ENCODE measurements at regions not wholly inside any gene's neighbourhood (a gene's known extent, or its start where the extent isn't known, plus 50 kb on each side); places are given as distances from the start of the nearest gene placed in this dataset.

DNA sequence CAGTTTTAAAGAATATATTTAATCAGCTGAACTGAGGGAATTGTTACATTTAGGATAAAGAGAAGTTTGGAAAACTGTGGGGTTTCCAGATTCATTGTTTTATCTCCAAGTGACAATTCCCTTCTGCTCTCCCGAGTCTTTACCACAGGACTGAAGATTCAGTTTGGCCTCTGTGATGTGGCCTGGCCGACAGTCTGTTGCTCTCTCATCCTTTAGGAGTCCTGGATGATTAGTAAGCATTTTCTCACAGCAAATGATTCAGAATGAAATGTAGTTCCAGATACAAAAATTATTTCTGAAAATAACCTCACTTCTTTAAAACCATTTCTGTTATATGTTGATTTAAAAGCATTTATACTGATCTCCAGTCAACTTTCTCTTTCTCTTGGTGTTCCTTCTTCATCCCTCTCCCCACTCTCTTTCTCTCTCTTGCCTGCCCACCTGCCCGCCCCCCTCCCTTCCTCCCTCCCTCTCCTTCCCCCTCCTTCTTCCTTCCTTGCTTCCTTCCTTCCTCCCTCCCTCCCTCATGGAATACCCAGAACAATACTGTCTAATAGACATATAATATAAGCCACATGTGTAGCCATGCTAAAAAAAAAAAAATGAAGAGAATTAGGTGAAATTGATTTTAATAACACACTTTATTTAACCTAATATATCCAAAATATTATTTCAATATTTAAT, 254.9 kb downstream of the PRL start:
- DNase-seq = no peak

DNA sequence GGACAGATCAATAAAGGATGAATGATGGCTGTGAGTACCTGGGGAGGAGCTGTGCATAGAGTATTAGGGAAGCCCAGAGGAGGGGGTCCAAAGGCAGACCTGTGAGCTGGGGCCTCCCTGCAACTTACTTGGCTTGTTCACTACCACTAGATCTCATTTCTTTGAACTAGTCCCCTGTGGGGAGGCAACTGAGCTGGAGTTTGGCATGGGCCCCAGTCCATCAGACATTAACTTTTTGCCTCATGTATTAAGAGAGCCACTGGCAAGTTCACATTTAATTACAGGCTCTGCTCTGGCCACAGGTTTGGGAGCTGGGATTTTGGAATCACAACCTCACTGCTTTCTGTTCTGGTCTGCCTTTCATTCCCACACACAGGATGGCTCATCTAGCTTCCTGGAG, 254.1 kb downstream of the PRL start:
- DNase-seq = no peak

DNA sequence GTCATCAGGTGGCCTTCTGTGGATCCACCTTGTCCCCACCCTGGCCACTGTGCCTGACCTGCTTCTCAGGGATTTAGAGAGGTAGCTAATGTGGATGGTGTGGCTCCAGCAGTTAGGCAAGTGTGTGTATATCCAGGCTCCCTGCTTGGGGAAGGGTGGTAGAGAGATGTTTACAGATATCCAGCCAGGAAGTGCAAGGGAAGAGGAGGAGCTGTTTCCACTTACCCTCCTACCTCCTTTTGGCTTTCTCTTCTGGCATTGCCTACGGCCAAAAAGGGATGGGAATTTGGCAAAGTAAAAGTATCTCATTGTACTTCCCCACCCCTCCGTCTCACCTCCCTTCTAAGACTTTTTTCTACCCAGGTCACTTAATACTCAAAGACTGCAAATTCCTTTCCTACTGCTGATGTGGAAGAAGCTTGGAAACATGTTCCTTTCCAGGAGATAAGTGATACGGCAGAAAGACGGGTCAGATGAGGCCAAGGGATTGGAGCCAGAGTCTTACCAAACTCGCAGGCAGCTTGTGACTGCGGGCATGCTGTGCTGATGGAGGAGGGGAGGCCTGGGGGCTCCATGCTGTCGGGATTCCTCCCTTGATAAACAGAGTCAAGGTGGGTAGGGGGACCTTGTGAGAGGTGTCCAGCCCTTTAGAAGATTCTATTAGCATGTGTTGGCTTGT, 253.4 kb downstream of the PRL start:
- DNase-seq = no peak

DNA sequence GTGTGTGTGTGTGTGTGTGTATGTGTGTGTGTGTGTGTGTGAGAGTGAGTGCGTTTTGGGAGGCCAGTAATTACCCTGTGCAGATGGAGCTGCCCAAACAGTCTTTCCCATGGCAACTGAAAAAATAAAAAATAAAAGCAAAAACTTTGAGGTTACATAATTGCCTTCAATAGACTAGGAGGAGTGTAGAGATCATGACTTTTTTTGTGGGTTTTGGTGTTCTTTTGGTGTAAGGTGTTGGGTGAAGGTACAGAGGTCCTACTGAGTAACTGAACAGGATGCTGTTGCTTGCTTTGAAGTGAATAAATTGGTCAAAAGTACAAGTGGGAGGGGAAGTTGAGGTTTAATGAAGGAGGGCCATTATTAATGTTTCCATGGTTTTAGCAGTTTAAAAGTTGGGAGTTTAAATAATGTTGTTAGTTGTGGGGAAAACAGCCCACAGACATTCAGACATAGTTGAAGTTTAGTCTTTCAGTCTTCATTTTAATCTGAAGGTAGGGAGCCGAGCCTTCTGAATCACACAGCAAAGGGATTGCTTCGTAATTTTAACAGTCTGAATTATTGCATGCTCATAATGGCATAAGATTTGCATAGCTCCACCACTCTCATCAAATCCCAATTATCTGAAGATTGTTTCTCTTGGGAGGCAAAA, 251.4 kb downstream of the PRL start:
- no peak for DNase-seq

DNA sequence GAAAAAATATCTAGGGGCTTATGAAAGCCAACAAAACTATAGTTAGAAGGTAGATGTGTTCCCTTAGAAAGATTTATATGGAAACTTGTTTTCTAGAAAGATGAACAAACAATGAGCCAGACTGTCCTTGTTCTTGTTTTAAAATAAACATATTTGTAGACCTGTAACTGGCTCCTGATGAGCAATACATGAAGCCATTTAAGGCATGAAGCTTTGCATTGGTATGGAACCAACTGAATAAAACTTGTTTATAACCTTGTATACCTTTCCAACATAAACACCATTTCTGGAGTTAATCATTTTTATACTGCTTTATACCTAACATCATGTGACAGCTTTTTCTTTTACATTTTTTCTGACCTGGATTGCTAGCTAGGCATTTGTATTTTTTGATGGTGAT, 247.8 kb downstream of the PRL start:
- no peak for DNase-seq

DNA sequence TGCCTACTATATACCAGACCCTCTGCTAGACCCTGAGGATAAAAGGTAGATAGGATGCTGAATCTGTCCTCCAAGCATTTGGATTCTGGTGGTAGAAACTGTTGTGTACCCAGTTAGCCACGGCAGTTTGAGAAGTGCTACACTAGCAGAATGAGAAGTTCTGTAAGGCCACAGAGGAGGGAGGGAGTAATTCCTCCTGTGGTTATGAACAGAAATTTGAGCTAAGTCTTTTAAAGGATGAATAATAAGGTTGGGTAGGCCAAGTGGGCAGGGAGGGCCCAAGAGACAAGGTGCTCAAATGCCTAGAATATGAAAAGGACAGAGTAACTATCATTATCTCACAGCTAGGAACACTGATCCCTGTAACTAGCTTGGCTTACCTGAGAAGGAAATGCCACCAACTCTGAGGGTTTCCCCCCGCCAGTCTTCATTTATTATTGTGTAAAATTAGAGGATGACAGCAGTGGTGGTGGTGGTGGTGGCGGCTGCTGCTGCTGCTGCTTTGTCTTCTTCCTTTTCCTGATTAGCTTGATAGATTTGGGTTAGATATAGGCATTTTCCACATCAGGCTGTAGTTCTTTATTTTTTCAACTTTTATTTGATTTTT, 243.3 kb downstream of the PRL start:
- DNase-seq = no peak

DNA sequence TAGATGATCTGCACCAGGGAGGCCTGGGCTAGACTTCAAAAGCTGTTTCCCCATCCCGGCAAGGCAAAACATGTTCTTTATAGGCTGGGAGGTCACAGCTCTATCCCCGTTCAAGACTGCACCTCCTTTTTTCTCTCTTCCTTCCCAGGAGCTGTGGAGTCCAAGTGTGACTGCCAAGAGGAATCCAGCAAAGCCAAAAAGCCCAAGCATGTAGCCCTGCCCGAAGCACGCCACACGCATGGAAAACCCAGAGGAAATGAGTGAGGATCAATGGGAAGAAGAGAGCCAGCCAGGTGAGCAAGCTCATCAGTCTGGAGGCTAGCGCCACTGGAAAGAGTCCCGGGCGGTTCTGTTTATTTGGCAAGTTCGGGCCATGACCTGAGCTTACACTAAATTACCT, 240.4 kb downstream of the PRL start:
- no peak for DNase-seq

DNA sequence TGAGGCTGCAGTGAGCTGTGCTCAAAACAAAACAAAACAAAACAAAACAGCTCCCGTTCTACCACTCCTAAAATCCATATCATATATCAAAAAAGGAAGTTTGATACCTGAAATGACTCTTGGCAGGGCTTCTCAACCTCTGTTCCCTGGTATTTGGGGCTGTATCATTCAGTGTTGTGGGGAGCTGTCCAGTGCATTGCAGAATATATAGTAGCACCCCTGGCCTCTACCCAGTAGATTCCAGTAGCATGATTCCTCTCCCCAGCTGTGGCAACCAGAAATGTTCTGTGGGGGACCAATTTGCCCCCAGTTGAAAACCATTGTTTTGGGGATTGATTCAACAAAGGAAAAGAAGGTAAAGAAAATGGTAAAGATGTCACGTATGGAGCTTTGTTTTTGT, 238.9 kb downstream of the PRL start:
- no peak for DNase-seq

DNA sequence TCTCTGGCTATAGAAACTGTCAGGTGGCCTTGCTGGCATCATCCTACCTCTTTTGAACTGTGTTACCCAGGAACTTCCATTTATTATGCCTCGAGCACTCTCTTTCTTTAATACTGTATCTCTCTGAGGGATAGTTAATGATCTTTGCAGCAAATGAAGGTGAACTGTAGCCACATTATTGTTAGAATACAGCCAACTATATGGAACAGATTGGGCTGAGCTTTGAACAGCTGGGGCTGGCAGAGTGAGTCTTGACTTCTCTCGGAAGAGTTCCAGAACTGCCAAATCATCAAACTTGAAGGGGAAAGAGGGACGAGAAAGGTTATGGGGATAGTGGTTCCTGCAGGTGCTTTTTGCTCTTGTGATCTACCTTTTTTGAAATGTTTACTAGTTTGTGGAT, 237.7 kb downstream of the PRL start:
- DNase-seq = no peak

DNA sequence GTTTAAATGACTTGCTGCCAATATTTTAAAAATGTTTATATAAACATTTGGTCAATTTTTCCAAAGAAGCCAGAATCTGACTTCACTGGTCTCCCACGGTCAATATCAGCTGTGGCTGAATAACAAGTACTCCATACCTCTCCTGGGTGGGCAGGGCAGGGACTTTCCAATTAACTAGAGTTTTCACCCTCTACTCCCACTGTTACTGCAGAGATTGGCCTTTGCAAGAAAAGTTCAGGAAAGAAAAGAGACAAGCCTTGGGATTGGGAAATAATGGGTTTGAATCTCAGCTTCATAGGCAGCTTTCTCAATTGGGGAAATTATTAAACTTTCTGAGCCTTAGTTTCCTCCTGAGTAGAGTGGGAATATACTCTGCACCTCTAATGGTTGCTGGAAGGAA, 236.9 kb downstream of the PRL start:
- DNase-seq = no peak

DNA sequence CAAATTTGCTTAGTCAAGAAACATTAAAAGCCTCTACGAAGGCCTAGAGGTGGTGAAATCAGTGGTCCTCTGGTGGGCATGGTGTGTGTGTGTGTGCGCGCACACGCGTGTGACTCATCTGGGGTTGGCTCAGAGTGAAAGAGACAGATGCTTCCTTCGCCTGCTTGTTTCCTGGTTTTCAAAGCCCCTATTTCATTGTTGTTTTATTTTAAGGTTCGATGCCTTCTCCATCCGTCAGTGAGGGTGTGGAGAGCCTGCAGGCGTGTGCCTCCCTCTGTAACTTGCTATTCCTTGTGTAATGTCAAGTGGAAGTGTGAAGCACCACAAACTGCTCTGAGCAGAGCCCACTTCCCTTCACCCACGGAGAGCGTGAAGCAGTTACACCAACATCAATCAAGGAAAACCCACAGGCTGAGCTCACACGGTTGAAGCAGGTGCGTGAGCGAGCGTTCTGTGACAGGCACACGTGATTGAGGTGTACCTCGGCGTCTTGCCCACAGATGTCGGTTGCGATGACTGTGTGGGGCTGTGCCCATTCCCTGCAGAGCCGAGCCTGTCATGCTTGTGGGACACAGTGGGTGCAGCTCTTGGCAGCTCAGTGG, 233.9 kb downstream of the PRL start:
- DNase-seq = peak; percentile 1 to 21

DNA sequence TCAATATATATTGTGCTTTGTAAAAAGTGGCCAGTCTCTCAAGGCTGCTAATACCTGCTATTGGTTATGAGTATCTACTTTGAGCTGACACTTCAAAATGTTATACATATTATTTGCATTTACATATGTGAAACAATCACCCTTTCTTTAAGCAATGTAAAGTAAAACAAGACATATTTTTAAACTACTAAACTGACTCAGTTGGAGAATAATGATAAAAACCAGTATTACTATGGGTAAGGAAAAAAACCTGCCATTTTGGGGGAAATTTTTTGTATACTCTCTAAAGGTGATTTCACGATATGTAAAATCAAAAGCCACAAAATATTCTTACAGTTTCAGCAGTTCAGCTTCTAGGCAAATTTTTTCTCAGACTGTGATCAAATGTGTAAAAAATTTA, 232.3 kb downstream of the PRL start:
- no peak for DNase-seq

DNA sequence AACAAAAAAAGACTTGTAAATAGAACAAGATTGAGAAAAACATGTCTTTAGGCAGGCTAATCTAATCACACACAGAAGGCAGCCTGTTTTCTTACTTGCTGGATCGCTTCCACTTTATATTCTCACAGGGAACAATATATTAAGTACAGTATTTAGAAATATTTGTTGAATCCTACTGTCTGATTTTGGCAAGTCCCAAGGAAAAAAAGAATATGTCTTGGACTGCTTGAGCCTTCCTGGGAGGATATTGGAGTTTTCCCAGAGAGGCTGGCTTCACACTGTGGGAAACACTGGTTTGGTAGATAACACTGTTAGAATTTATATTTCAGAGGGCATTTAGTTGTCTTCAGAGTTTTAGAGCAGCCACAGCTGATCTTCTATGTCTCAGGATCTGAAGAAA, 229.7 kb downstream of the PRL start:
- DNase-seq = no peak

DNA sequence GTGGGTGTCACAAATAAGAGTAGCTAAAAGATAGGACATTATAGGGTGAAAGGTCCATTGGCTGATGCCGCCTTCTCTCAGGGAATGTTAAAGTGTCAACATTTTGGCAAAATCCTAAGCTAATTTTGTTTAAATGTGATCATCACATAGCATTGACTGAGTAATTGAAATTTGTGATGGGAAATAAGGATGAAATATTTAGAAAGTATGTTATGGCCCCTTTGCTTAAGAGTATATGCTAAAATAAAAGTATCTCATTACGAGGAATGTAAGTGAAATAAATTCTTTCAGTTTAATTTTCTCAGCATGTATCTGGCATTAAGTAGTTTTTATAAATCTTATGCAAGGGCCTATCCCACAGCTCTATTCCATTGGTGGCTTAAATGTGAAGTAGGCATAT, 229.2 kb downstream of the PRL start:
- DNase-seq = no peak

DNA sequence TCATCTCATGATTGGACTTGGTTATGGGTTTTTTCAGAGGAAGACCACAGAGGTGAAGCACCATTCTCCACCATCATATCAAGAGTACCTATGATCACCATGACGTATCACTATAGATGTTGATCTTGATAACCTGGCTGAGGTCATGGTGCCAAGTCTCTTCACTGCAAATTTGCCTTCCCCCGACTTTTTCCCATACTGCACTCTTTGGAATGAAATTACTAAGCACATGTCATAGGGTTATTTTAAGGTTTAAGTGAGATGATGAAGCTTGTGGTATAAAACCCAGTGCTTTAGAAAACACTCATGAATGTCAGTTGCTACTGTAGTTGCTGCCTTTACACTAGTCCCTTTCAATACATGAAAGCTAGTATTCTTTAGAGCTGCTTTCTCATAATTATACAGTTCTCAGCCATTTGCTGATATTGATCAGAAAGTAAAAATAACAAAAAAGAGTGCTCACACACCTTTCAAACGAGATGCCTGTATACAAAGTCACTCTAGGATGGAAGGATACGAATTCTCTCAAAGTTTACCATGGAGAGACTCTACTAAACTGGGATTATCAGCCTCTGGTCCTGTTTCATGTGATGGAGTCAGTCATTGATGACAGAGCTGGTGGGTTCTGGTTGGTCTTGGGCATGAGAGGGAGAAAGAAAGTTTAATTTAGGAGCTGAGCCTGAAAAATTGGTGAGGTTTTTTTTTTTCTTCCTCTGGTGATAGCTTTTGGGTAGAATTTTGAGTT, 228.1 kb downstream of the PRL start:
- no peak for DNase-seq

DNA sequence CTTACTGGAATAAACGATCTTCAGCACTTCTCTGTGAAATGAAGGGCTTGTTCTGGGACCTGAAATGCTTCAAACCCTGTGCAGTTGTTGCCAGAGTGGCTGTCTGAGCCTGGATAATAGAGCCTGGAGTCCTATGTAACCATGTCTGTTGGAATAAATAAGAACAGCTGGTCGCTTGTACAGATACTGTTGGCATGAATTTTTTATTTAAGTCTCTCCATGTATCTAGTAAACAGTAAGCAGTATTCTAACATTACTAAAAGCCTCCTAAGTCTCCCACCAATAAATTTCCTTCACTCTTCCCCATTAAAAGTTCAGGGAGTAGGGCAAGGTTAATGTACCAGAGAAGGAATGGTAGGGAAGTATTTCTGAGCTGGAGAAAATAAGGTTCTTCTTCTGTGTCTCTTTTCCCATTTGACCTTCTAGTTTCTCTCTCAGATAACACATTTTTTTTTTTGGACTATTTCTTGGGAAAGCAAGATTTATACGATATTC, 227.5 kb downstream of the PRL start:
- no peak for DNase-seq

DNA sequence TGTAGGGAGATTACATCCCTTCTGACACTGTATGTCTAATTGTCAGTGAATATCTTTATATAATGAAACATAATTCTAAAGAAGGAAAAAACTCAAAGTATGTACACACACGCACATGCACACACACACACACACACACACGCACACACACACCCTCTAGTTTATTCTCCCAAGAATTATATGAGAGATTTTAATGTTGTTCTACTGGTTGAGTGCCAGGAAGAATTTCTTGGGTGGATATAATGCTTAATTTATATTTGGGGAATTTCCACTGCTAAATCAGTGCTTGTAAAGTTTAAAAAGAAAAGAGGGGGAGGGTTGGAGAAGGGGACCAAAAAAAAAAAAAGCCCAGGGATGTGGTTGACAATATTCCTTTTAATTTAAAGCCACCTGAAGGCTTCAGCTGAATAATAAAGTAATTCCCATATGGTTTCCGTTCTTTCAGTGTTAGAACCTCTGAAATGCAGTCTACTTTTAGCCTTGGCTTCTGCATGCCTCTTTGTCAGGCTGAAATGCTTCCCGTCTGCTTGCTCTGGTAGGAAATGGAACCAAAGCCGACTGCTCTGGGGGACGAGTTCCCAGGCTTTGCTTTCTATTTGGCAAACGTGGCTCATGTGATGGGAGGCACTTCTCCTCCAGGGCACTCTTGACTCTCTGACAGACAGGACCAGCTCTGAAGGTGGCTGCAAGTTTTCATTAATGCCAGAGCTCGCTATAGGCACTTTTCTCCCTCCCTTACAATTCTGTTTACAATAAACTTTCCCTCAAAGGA, 225.4 kb downstream of the PRL start:
- DNase-seq = no peak

DNA sequence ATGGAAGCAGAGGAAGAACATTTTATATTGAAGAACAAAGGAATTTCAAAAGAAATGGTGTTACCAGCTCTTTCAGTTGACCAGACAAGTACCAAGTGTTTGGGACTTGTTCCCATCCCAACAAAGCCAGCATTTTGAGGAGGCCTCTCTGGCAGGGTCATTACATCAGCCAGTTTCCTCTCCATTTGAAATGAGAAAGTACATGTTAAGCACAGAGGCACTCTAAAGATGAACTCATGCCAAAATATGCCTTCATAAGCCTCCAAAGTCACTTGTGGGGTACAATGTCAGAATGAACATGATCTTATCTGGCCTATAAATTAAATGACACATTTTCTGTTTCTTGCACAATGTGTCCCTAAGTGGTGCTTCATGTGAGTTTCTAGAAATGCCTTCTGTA, 223.9 kb downstream of the PRL start:
- no peak for DNase-seq

DNA sequence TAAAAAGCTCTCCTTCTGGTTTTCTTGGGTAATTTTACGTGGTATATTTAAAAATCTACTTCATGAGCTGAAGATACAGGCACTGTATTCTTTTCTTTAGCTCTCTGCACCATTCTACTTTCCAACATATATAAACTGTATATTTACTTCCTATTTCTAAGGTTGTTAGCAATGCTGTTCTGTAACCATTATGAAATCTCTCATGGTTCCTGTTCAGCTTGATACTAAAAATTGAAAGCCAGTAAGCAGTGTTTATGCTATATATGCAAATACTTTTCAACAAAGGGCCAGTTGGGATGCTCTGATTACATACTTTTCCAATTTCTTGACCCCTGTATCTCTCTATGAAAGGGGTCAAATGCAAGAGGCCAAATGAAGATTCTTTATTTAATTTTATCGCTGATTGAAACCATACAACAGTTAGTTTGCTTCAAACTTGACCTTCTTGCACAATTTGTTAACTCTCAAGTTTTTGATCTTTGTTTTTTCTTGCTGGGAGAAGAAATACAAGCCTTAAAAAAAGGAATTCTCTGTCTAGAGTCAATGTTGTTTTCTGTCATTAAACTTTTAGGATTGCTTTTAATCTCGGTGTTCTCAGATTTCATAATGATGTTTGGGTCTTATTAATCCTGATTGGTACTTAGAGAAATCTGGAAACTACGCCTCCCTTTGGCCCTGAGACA, 223.2 kb downstream of the PRL start:
- DNase-seq = no peak

DNA sequence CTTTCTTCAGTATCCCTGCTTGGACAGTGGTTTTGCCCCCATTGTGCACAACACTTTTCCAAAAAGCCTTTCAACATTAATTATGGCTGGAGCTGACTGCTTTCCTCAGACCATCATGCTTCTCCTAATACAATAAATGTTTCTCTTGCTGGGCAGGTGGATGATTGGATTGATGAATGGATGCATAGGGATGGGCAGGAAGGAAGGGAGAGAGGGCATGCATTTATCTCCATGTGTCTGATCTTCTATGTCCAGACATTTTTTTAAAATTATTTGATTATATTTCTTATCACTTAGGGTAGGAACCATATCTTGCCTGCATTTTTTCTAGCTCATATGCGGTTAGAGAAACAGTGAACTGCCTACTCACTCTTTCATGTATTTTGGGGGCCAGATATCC, 218.5 kb downstream of the PRL start:
- DNase-seq = no peak

DNA sequence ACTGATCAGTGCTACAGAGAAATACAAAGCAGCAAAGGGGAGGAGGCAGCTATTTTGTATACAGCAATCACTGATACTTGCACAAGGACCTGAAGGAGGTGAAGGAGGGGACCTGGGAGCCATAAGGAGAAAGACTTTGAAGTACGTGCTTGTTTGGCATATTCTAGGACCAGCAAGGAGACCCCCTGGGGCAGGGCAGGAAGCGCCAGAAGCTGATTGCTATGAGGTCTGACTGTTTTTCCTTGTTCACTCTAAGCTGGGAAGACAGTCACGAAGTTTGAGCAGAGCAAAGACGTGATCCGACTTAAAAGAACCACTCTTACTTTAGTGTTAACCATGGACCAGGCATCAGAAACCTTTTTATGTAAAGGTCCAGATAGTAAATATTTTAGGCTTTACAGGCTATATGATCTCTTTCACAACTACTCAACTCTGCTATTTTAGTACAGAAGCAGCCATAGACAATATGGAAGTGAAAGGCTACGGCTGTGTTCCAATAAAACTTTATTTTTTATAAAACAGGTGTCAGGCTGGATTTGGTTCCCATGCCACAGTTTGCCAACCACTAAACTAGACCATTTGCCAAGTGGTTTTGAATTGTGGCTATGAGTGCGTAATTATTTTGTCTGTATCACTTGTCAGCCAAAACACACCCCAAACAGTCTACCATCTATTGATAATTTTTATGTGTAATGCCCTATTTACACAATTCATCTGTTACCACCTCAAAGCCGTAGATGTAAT, 217.9 kb downstream of the PRL start:
- no peak for DNase-seq

Measured in stimulated activated CD4-positive, alpha-beta T cell treated with anti-CD3 and anti-CD28 coated beads, Interleukin-2, amount 100 ng/mL, for 48 hours (primary cell).